K562 (cell line): ENCODE measurements at regions not wholly inside any gene's neighbourhood (a gene's known extent, or its start where the extent isn't known, plus 50 kb on each side); places are given as distances from the start of the nearest gene placed in this dataset.

Experiments
- ATAC-seq: fragments of 200-7000 bp; cut with Tn5 transposase; 3 replicates; pipeline ENCODE4 v1.9.1; 2020; ENCODE audit warnings: moderate library complexity
- BruUV-seq: library from RNA; stranded (reverse); fragments of 400-500 nt; replicated peaks from 2 replicates; lab custom pipeline; 2021; lab: Mats Ljungman, UMichigan
- CTCF ChIA-PET: fragments of 300-600 bp; formaldehyde crosslinking; extraction: SDS; loops from one replicate; lab custom pipeline; 2021; ENCODE audit warnings: low intra/inter-chr PET ratio; lab: Yijun Ruan, JAX
- POLR2A ChIA-PET: fragments of 300-600, 350-650 bp; sonication (Branson Sonifier 250); formaldehyde crosslinking; extraction: SDS; loops from one replicate; lab custom pipeline; 2021; ENCODE audit warnings: antibody characterized with exemption, inconsistent platforms; lab: Yijun Ruan, JAX
- DNase-seq, 4 experiments: peaks; one replicate each; pipeline versions ENCODE4 v3.0.0 to v3.0.0-alpha.2; 2011 to 2018; ENCODE audit warnings: low spot score in 3 of 4, mixed read lengths in 3 of 4; ENCODE audit errors: extremely low read depth in 1 of 4
- FAIRE-seq: peaks from 2 replicates; lab custom pipeline; 2011; peaks lifted over from hg19 to GRCh38; lab: Jason Lieb, UNC
- H2AFZ ChIP-seq: 2 replicates; pipeline ENCODE4 v1.6.0; 2011; ENCODE audit warnings: low read depth, low read length, control low read depth, inconsistent platforms
- H3K27ac ChIP-seq: fragments of 200-600 bp; 3 replicates; pipeline ENCODE4 v1.8.0; 2011; ENCODE audit warnings: low read depth, mild to moderate bottlenecking, control low read depth, inconsistent platforms, low read length, moderate library complexity, mixed read lengths; ENCODE audit errors: extremely low read depth
- H3K27me3 ChIP-seq, 2 experiments: fragments of 300-600 bp in 1 of 2; 2 replicates in 1 of 2; 3 replicates in 1 of 2; pipeline versions ENCODE4 v1.6.0 to v1.8.0; 2011; ENCODE audit warnings: inconsistent platforms in 2 of 2, low read length in 2 of 2, mild to moderate bottlenecking in 1 of 2, mixed read lengths in 1 of 2, moderate library complexity in 1 of 2; ENCODE audit not compliant: control insufficient read depth in 2 of 2, insufficient read depth in 2 of 2
- H3K36me3 ChIP-seq: fragments of 300-600 bp; 3 replicates; pipeline ENCODE4 v1.8.0; 2011; ENCODE audit warnings: mild to moderate bottlenecking, low read length, inconsistent platforms; ENCODE audit not compliant: control insufficient read depth, insufficient read depth
- H3K4me1 ChIP-seq, 2 experiments: fragments of 200-600 bp in 1 of 2; replicated peaks in 1 of 2; 2 replicates in 1 of 2; 3 replicates in 1 of 2; pipeline versions ENCODE4 v1.5.1 to v1.8.0; 2011; ENCODE audit warnings: inconsistent platforms in 2 of 2, low read length in 2 of 2, mild to moderate bottlenecking in 1 of 2, mixed read lengths in 1 of 2, moderate library complexity in 1 of 2; ENCODE audit not compliant: control insufficient read depth in 2 of 2, insufficient read depth in 2 of 2
- H3K4me2 ChIP-seq: 2 replicates; pipeline ENCODE4 v1.6.1; 2011; ENCODE audit warnings: low read length, control low read depth, inconsistent platforms, mixed read lengths; ENCODE audit not compliant: insufficient read depth
- H3K4me3 ChIP-seq: fragments of 200-600 bp; sonication (generic), shearing (Covaris generic); 2 replicates; pipeline ENCODE4 v1.5.1; 2016; ENCODE audit warnings: control low read depth, inconsistent platforms
- H3K79me2 ChIP-seq: fragments of 200-600 bp; 3 replicates; pipeline ENCODE4 v1.8.0; 2011; ENCODE audit warnings: low read length, inconsistent platforms; ENCODE audit not compliant: control insufficient read depth, insufficient read depth
- H3K9ac ChIP-seq, 2 experiments: 2 replicates each; pipeline versions ENCODE4 v1.6.0 to v1.6.1; 2011; ENCODE audit warnings: low read depth in 2 of 2, low read length in 2 of 2, control low read depth in 1 of 2, inconsistent platforms in 1 of 2, mild to moderate bottlenecking in 1 of 2, mixed read lengths in 1 of 2; ENCODE audit not compliant: insufficient read depth in 1 of 2
- H3K9me1 ChIP-seq: one replicate; pipeline ENCODE4 v1.6.0; 2011; ENCODE audit warnings: inconsistent platforms, mild to moderate bottlenecking, low read length, moderate library complexity; ENCODE audit not compliant: control insufficient read depth, insufficient read depth
- H3K9me3 ChIP-seq: replicated peaks from 2 replicates; pipeline ENCODE4 v1.5.1; 2011; ENCODE audit warnings: low read depth, low read length, inconsistent platforms; ENCODE audit not compliant: control insufficient read depth, insufficient read depth
- H4K20me1 ChIP-seq: replicated peaks from 2 replicates; pipeline ENCODE4 v1.6.1; 2011; ENCODE audit warnings: low read length, inconsistent platforms, mixed read lengths; ENCODE audit not compliant: control insufficient read depth, insufficient read depth
- ATF2 ChIP-seq: sonication (generic); formaldehyde crosslinking; IDR thresholded peaks from 2 replicates; pipeline ENCODE4 v1.8.1; 2022; ENCODE audit warnings: missing genetic modification reagents
- ATF7 ChIP-seq: fragments of 450-650 bp; IDR thresholded peaks from 2 replicates; pipeline ENCODE4 v1.7.1; 2014; ENCODE audit warnings: mild to moderate bottlenecking, moderate library complexity
- CHD2 ChIP-seq: IDR thresholded peaks from 2 replicates; pipeline ENCODE4 v1.6.1; 2011; ENCODE audit warnings: low read depth, low read length
- COPS2 ChIP-seq: fragments of 450-650 bp; conservative IDR thresholded peaks from 2 replicates; pipeline ENCODE4 v1.6.1; 2016; ENCODE audit warnings: mild to moderate bottlenecking, moderate library complexity
- EWSR1 ChIP-seq: fragments of 450-650 bp; IDR thresholded peaks from 2 replicates; pipeline ENCODE4 v1.6.1; 2018; ENCODE audit warnings: borderline replicate concordance, mild to moderate bottlenecking, low read depth, moderate library complexity; ENCODE audit not compliant: partially characterized antibody
- FOSL1 ChIP-seq: fragments of 200-800 bp; sonication (Bioruptor generic); conservative IDR thresholded peaks from 2 replicates; pipeline ENCODE4 v1.6.1; 2016; ENCODE audit warnings: missing genetic modification characterization, missing compliant biosample characterization
- FOXA1 ChIP-seq: fragments of 450-650 bp; IDR thresholded peaks from 2 replicates; pipeline ENCODE4 v1.6.1; 2016; ENCODE audit warnings: mild to moderate bottlenecking, borderline replicate concordance
- HOMEZ ChIP-seq: fragments of 250-450 bp; sonication (Bioruptor Pico); IDR thresholded peaks from 2 replicates; pipeline ENCODE4 v1.4.0; 2020; ENCODE audit warnings: mild to moderate bottlenecking, moderate library complexity
- RAD51 ChIP-seq: fragments of 450-650 bp; IDR thresholded peaks from 2 replicates; pipeline ENCODE4 v1.7.1; 2016; ENCODE audit warnings: low read depth, mild to moderate bottlenecking, borderline replicate concordance
- SRSF3 ChIP-seq: fragments of 200-400 bp; formaldehyde crosslinking; IDR thresholded peaks from 2 replicates; pipeline ENCODE4 v1.6.1; 2016; ENCODE audit warnings: mild to moderate bottlenecking, low read length, moderate library complexity; ENCODE audit not compliant: insufficient read depth
- TEAD4 ChIP-seq, 2 experiments: sonication (generic) in 1 of 2; formaldehyde crosslinking in 1 of 2; IDR thresholded peaks; 2 replicates each; pipeline versions ENCODE4 v1.6.1 to v1.8.0; 2012 to 2022; ENCODE audit warnings: borderline replicate concordance in 1 of 2, inconsistent platforms in 1 of 2, low read length in 1 of 2, mild to moderate bottlenecking in 1 of 2, missing genetic modification reagents in 1 of 2
- ZNF253 ChIP-seq: fragments of 250-450 bp; sonication (Bioruptor Pico); conservative IDR thresholded peaks from 2 replicates; pipeline ENCODE4 v1.6.1; 2021; ENCODE audit warnings: mild to moderate bottlenecking
- ZNF639 ChIP-seq, 2 experiments: fragments of 200-800 bp in 1 of 2; sonication (Bioruptor generic) in 1 of 2; sonication (generic) in 1 of 2; formaldehyde crosslinking in 1 of 2; IDR thresholded peaks in 1 of 2; conservative IDR thresholded peaks in 1 of 2; 2 replicates each; pipeline versions ENCODE4 v1.5.0 to v1.6.1; 2016 to 2020; ENCODE audit warnings: missing compliant biosample characterization in 1 of 2, missing genetic modification characterization in 1 of 2, missing genetic modification reagents in 1 of 2
- WGBS: fragments of 100-300 bp; shearing (Covaris generic); methylation state at CpG from one replicate; pipeline ENCODE4 v1.1.6; 2016; ENCODE audit warnings: low coverage, mixed read lengths; ENCODE audit not compliant: insufficient coverage; ENCODE audit errors: missing lambda C conversion rate; 5-methylcytosine and 5-hydroxymethylcytosine counted together
- in situ Hi-C: fragments of 300-500 bp; cut with MboI; formaldehyde crosslinking; loops from 4 replicates; pipeline ENCODE4 v1.15.0; 2018; ENCODE audit warnings: inconsistent platforms, mixed read lengths
- intact Hi-C: fragments of 100-400 bp; cut with micrococcal nuclease; formaldehyde crosslinking; loops from 2 replicates; pipeline ENCODE4 v1.14.2; 2022

- ChIA-PET POLR2A (no interaction called here), CTCF (no interaction called here)
- Histone ChIP-seq H3K4me1 (no peaks in the 10 kb centered on the region), H3K9me3 (no peaks in the 10 kb centered on the region), H3K9me1 (no peaks in the 10 kb centered on the region), H3K79me2 (no peaks in the 10 kb centered on the region), H3K4me2 (no peak overlapping the region), H2AFZ (no peak overlapping the region), H4K20me1 (no peaks in the 10 kb centered on the region), H3K4me3 (no peak overlapping the region), H3K9ac (no peak overlapping the region), H3K27ac (no peak overlapping the region), H3K27me3 (no peaks in the 10 kb centered on the region), H3K36me3 (no peaks in the 10 kb centered on the region)
- FAIRE-seq (no peak), DNase-seq (no peak), ATAC-seq (no peak)
- intact Hi-C loops: no loop called here
- BruUV-seq: no TSS peak
- in situ Hi-C loops: no loop called here
- TF ChIP-seq ATF2 (CRISPR knock-in tag) (no peak), RAD51 (no peak), ATF7 (no peak), ZNF253 (no peak), SRSF3 (no peak)
Measured at GRCh38 chr11:16561150-16561549, 177.3 kb upstream of the C11orf58 start.

GRCh38 chr11:16558494-16558893, 180.0 kb upstream of the C11orf58 start:
- H3K9me3 ChIP-seq: no peaks in the 10 kb centered on the region
- no peaks in the 10 kb centered on the region for H3K4me1 ChIP-seq
- no peak overlapping the region for H3K4me2 ChIP-seq
- in situ Hi-C loops (no loop called here), intact Hi-C loops (no loop called here)
- no TSS peak for BruUV-seq
- H3K9me1 ChIP-seq: no peaks in the 10 kb centered on the region
- no peak overlapping the region for H3K4me3 ChIP-seq
- WGBS: 17% methylated on average over 1 of the region's 1 CpG
- H3K36me3 ChIP-seq: no peaks in the 10 kb centered on the region
- H3K79me2 ChIP-seq: no peaks in the 10 kb centered on the region
- ChIA-PET POLR2A (no interaction called here), CTCF (no interaction called here)
- no peaks in the 10 kb centered on the region for H3K27me3 ChIP-seq
- H3K9ac ChIP-seq: no peak overlapping the region
- DNase-seq (no peak), FAIRE-seq (no peak), ATAC-seq (no peak)
- H3K27ac ChIP-seq: no peak overlapping the region
- H4K20me1 ChIP-seq: no peaks in the 10 kb centered on the region
- no peak overlapping the region for H2AFZ ChIP-seq
- TF ChIP-seq FOSL1 (tag) (no peak), HOMEZ (CRISPR knock-in tag) (no peak), CHD2 (no peak), ZNF639 (CRISPR knock-in tag; conservative IDR thresholded peaks at IDR 0.05 in 1 of 2, IDR thresholded peaks at IDR 0.05 in 1 of 2) (no peak), EWSR1 (no peak), FOXA1 (no peak), TEAD4 (IDR thresholded peaks at IDR 0.05; ENCODE audit: low read length) (no peak), TEAD4 (CRISPR knock-in tag; IDR thresholded peaks at IDR 0.05; ENCODE audit: borderline replicate concordance) (no peak), COPS2 (no peak)
